Kidney (tissue), 13 donors: ENCODE measurements at regions not wholly inside any gene's neighbourhood (a gene's known extent, or its start where the extent isn't known, plus 50 kb on each side); places are given as distances from the start of the nearest gene placed in this dataset.
"Not testable (repeated sequence)": the region's sequence is repeated elsewhere in the genome, so short reads cannot be mapped to it uniquely, and the experiment has no call there.

ENCODE experiments used
- DNase-seq, 5 donors: peaks; one replicate each; pipeline ENCODE4 v3.0.0-alpha.2; 2013 to 2020
- FAIRE-seq: peaks from 2 replicates; lab custom pipeline; 2012; peaks lifted over from hg19 to GRCh38; lab: Jason Lieb, UNC
- H3K27ac ChIP-seq, 2 donors: one replicate each; pipeline ENCODE4 v1.7.0; 2013; ENCODE audit warnings: low read depth in 2 of 2, low read length in 2 of 2, inconsistent platforms in 1 of 2
- H3K27me3 ChIP-seq: one replicate; pipeline ENCODE4 v1.7.1; 2013; ENCODE audit warnings: low read length, inconsistent platforms; ENCODE audit not compliant: control insufficient read depth, insufficient read depth
- H3K36me3 ChIP-seq, 3 donors: one replicate each; pipeline versions ENCODE4 v1.7.0 to v1.7.1; 2013; ENCODE audit warnings: low read length in 3 of 3, control low read depth in 1 of 3, inconsistent platforms in 1 of 3; ENCODE audit not compliant: insufficient read depth in 3 of 3, control insufficient read depth in 2 of 3
- H3K4me1 ChIP-seq, 3 donors: one replicate each; pipeline versions ENCODE4 v1.7.0 to v1.7.1; 2013; ENCODE audit warnings: low read length in 3 of 3, inconsistent platforms in 1 of 3, low read depth in 1 of 3; ENCODE audit not compliant: control insufficient read depth in 2 of 3, insufficient read depth in 2 of 3
- H3K4me3 ChIP-seq, 3 donors: one replicate each; pipeline versions ENCODE4 v1.7.0 to v1.8.1; 2013; ENCODE audit warnings: low read length in 3 of 3, control low read depth in 1 of 3, inconsistent platforms in 1 of 3
- H3K9ac ChIP-seq, 3 donors: one replicate each; pipeline versions ENCODE4 v1.7.0 to v1.7.1; 2013; ENCODE audit warnings: low read length in 3 of 3, control low read depth in 1 of 3, inconsistent platforms in 1 of 3
- H3K9me3 ChIP-seq, 3 donors: one replicate each; pipeline versions ENCODE4 v1.7.0 to v1.7.1; 2013; ENCODE audit warnings: low read length in 3 of 3, control low read depth in 1 of 3, inconsistent platforms in 1 of 3; ENCODE audit not compliant: control insufficient read depth in 2 of 3, insufficient read depth in 1 of 3
- CTCF ChIP-seq: IDR thresholded peaks from 3 replicates; pipeline ENCODE4 v1.5.1; 2012; ENCODE audit warnings: mild to moderate bottlenecking, moderate library complexity, borderline replicate concordance; ENCODE audit not compliant: insufficient read depth; ENCODE audit errors: extremely low read depth
- intact Hi-C: fragments of 100-400 bp; cut with DNase I; formaldehyde crosslinking; loops from one replicate; pipeline ENCODE4 v1.11.1; 2022
- donor health status: control.
- donor health status: control.
- donor health status: control.
- donor health status: control.
- donor health status: control.
- donor health status: DM: yes; HTN: yes; CAD: no.
- donor health status: Normal renal cell carcinoma (clear cell type).

- H3K9me3 ChIP-seq: no peaks in the 10 kb centered on the region
- H3K36me3 ChIP-seq: no peaks in the 10 kb centered on the region
- intact Hi-C loops: no loop called here
- no peak overlapping the region for H3K4me3 ChIP-seq
- H3K27me3 ChIP-seq: no peaks in the 10 kb centered on the region
- FAIRE-seq (no peak), DNase-seq (peak in 3 of 5 donors; percentile 13 to 50 (median 45))
- no peak overlapping the region for H3K9ac ChIP-seq
- H3K4me1 ChIP-seq: no peaks in the 10 kb centered on the region
- no peak for TF ChIP-seq CTCF
- H3K27ac ChIP-seq: no peak overlapping the region
Observed at GRCh38 chr2:102892698-102893310, 131.0 kb downstream of the TMEM182 start.

DNA sequence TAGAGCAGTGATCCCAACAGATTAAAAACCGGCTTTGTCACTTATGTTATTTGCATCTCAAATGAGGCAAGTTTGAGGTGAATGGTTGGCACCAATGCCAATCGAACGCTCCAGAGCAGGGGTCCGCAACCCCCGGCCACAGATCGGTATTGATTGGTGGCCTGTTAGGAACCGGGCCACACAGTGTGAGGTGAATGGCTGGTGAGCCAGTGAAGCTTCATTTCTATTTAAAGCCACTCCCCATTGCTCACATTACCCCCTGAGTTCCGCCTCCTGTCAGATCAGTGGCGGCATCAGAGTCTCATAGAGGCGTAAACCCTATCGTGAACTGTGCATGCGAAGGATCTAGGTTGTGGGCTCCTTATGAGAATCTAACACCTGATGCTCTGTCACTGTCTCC, 132.0 kb downstream of the TMEM182 start:
- H3K9ac ChIP-seq: no peak overlapping the region
- intact Hi-C loops: no loop called here
- H3K4me3 ChIP-seq: no peak overlapping the region
- no peaks in the 10 kb centered on the region for H3K9me3 ChIP-seq
- no peaks in the 10 kb centered on the region for H3K36me3 ChIP-seq
- no peak overlapping the region for H3K27ac ChIP-seq
- FAIRE-seq (no peak), DNase-seq (no peak)
- H3K27me3 ChIP-seq: no peaks in the 10 kb centered on the region
- no peaks in the 10 kb centered on the region for H3K4me1 ChIP-seq
- no peak for TF ChIP-seq CTCF

- TF ChIP-seq CTCF: no peak
- DNase-seq (no peak), FAIRE-seq (no peak)
- Histone ChIP-seq H3K4me3 (no peak overlapping the region), H3K9ac (no peak overlapping the region), H3K4me1 (no peaks in the 10 kb centered on the region), H3K27me3 (no peaks in the 10 kb centered on the region), H3K36me3 (no peaks in the 10 kb centered on the region), H3K9me3 (no peaks in the 10 kb centered on the region), H3K27ac (no peak overlapping the region)
- intact Hi-C loops: no loop called here
Observed at GRCh38 chr2:102895376-102895775, 133.5 kb downstream of the TMEM182 start.

DNA sequence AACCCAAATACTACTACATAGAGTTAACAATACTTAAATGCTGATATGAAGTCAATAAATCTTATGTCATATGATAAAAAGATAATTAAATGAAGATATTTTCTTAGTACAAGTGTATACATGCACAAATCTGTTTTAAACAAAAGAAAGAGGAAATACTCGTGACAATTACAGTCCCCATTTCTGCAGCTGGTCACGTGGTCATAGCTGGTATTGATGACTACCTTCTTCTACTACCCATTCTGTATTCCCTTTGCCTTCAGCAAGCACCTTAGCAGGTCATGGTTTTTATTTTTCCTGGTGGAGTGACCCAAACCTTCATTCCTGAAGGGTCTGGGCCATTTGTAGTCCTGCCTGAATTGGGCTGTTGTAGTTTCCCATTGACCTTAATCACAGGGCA, 147.4 kb downstream of the TMEM182 start:
- DNase-seq, intact Hi-C loops, FAIRE-seq, H3K9me3 ChIP-seq, H3K9ac ChIP-seq, H3K36me3 ChIP-seq, H3K4me3 ChIP-seq, H3K4me1 ChIP-seq, H3K27ac ChIP-seq, H3K27me3 ChIP-seq: not testable (repeated sequence)
